ENCODE measurements at regions not wholly inside any gene's neighbourhood (a gene's known extent, or its start where the extent isn't known, plus 50 kb on each side); places are given as distances from the start of the nearest gene placed in this dataset.
"Not testable (repeated sequence)": the region's sequence is repeated elsewhere in the genome, so short reads cannot be mapped to it uniquely, and the experiment has no call there.

DNA sequence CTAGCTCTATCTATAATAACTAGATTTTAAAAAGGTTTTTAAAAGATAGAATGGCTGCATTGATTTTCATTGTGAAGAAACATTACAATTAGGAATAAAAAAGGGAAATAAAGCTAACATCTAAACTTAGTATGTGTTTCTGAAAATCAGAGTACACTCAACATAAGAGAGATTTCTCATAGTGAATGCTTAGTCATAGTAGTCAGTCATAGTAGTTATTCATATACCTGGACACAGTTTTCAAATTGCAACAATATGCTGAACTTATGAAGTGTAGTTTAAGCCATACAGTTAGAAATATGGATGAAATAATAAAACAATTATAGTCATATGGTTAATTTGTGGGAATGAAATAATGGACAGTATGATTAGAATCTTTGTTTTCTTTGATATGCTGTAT, 273.0 kb upstream of the CTNND2 start:
- no peaks in the 10 kb centered on the region for H3K27me3 Mint-ChIP-seq (ENCODE audit: insufficient read depth)
- peaks cover 2% of the 10 kb centered on the region for H3K9me3 Mint-ChIP-seq
- no peak for DNase-seq (ENCODE audit: low spot score)
- H3K4me1 Mint-ChIP-seq (ENCODE audit: low read depth), result no peaks in the 10 kb centered on the region
- no peak overlapping the region for H3K4me3 Mint-ChIP-seq
- H3K27ac Mint-ChIP-seq, result no peak overlapping the region
- H3K36me3 Mint-ChIP-seq (ENCODE audit: low read depth), result no peaks in the 10 kb centered on the region
- intact Hi-C loops (cut with micrococcal nuclease), result no loop called here

DNA sequence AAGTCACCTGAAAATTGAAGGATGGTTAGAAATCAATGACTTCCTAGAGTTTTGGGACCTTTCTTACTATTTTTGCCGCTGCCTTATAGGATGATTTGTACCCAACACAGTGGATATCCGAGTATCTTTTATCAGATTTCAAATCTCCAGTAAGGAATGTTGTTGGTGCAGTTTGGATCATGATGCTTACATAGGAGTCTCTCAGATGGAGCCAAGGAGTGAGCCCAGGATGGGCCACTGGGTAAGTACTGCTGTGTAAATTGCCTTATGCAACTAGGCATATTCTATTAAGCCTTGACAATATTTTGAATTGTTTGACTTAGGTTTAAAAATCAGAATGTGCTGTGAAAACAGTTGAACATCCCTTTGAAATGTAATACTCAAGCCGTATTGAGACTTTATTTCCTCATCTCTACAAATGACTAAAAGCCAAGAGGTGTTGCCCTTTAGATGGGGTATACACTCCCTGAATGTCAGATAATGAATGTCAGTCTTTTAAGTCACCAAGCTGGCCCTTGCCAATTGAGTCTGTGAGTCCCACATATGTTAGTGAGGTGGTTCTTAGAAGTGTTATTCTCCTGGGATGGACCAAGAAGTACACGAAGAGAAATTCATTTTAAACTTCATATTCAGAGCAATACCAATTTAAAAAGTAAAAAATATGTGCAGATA, 271.8 kb upstream of the CTNND2 start:
- no peaks in the 10 kb centered on the region for H3K36me3 Mint-ChIP-seq (ENCODE audit: low read depth)
- intact Hi-C loops (cut with micrococcal nuclease), result no loop called here

DNA sequence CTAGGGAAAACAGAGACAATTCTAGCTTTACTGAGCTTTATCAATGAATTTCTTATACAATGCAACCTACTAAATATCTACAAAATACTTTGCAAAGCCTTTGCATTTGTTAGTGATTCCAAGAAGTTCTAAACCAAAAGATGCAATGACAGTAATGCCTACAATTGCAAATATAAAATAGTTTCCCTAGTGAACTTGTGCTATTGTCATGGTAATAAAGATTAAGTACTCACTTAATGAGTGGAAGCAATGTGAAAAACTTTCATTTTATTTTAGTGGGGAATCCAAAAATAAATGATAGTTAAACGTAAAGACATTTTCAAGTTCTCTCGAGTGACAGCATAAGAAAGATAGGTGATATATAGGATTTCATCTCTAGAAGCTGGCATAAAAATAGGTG, 270.5 kb upstream of the CTNND2 start:
- Mint-ChIP-seq H3K4me1 (ENCODE audit: low read depth) (no peaks in the 10 kb centered on the region), H3K27me3 (ENCODE audit: insufficient read depth) (no peaks in the 10 kb centered on the region), H3K4me3 (no peak overlapping the region), H3K9me3 (no peaks in the 10 kb centered on the region), H3K36me3 (ENCODE audit: low read depth) (no peaks in the 10 kb centered on the region), H3K27ac (no peak overlapping the region)
- no peak for DNase-seq (ENCODE audit: low spot score)
- intact Hi-C loops (cut with micrococcal nuclease), result no loop called here

More for the DNA sequence above, 271.8 kb upstream of the CTNND2 start:
- Mint-ChIP-seq H3K27me3 (ENCODE audit: insufficient read depth) (no peaks in the 10 kb centered on the region), H3K27ac (no peak overlapping the region), H3K4me3 (no peak overlapping the region), H3K9me3 (no peaks in the 10 kb centered on the region), H3K4me1 (ENCODE audit: low read depth) (no peaks in the 10 kb centered on the region)
- no peak for DNase-seq (ENCODE audit: low spot score)

- intact Hi-C loops (cut with micrococcal nuclease), result no loop called here
- no peak overlapping the region for H3K4me3 Mint-ChIP-seq
- H3K27ac Mint-ChIP-seq, result no peak overlapping the region
- H3K4me1 Mint-ChIP-seq (ENCODE audit: low read depth), result no peaks in the 10 kb centered on the region
- H3K36me3 Mint-ChIP-seq (ENCODE audit: low read depth), result no peaks in the 10 kb centered on the region
- no peak for DNase-seq (ENCODE audit: low spot score)
- no peaks in the 10 kb centered on the region for H3K27me3 Mint-ChIP-seq (ENCODE audit: insufficient read depth)
- peaks cover 14% of the 10 kb centered on the region for H3K9me3 Mint-ChIP-seq
Measured at GRCh38 chr5:12169536-12169935, 265.3 kb upstream of the CTNND2 start.

DNA sequence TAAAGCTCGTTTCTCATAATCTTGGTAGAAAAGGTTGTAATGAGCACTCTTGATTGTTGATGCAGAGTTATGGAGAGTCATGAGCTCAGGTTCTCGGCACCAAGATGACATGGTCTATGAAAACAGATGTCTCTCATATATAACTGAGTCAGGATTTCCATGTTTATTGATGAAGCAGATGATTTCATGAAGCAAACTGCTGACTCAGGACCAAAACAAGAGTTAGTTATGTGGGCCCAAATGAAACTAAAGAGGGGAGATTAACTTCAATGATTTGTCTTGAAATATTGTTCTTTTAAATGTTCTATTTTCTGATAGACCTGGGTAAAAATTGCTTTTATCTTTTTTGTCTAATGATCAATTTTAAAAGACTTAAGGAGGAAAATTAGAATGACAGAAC, 258.6 kb upstream of the CTNND2 start:
- DNase-seq (ENCODE audit: low spot score), result no peak
- no peak overlapping the region for H3K4me3 Mint-ChIP-seq
- H3K36me3 Mint-ChIP-seq (ENCODE audit: low read depth), result no peaks in the 10 kb centered on the region
- no peak overlapping the region for H3K27ac Mint-ChIP-seq
- intact Hi-C loops (cut with micrococcal nuclease), result no loop called here
- H3K9me3 Mint-ChIP-seq, result peaks cover 34% of the 10 kb centered on the region
- no peaks in the 10 kb centered on the region for H3K4me1 Mint-ChIP-seq (ENCODE audit: low read depth)
- H3K27me3 Mint-ChIP-seq (ENCODE audit: insufficient read depth), result no peaks in the 10 kb centered on the region

DNA sequence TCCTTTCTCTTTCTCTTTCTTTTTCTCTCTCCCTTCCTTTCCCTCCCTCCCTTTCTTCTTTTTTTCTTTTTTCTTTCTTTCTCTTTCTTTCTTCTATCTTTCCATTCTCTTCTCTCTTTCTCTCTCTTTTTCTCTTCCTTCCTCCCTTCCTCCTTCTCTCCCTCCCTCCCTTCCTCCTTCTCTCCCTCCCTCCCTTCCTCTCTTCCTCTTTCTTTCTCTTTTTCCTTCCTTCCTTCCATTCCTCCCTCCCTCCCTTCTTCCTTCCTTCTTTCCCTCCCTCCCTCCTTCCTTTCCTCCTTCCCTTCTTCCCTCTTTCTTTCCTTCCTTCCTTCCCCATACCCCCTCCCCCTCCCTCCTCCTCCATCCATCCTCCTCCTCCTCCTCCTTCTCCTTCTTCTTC, 243.3 kb upstream of the CTNND2 start:
- intact Hi-C loops (cut with micrococcal nuclease), result no loop called here
- no peaks in the 10 kb centered on the region for H3K4me1 Mint-ChIP-seq (ENCODE audit: low read depth)
- H3K27ac Mint-ChIP-seq, result no peak overlapping the region
- H3K4me3 Mint-ChIP-seq, result no peak overlapping the region
- no peak for DNase-seq (ENCODE audit: low spot score)
- no peaks in the 10 kb centered on the region for H3K36me3 Mint-ChIP-seq (ENCODE audit: low read depth)
- peaks cover 24% of the 10 kb centered on the region for H3K9me3 Mint-ChIP-seq
- no peaks in the 10 kb centered on the region for H3K27me3 Mint-ChIP-seq (ENCODE audit: insufficient read depth)

DNA sequence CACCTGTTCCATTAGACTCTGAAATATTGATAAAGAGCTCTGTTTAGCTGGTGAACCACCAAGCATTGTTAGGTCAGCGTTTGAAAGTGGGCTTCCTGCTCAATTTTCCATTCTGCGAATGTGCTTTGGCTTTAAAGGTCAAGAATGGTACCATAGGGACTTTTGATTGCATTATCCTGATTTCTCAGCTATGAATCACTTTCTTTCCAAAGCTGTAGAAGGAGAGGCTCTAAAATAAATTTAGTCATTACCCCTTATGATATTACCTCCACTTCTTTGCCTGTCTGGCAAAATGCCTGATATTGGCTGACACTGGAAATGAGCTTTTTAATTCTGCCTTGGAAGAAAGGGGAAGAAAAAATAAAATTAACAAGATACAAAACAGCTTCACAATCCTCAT, 237.2 kb upstream of the CTNND2 start:
- no peak overlapping the region for H3K4me3 Mint-ChIP-seq
- H3K27ac Mint-ChIP-seq, result no peak overlapping the region
- intact Hi-C loops (cut with micrococcal nuclease), result no loop called here
- H3K27me3 Mint-ChIP-seq (ENCODE audit: insufficient read depth), result no peaks in the 10 kb centered on the region
- no peaks in the 10 kb centered on the region for H3K4me1 Mint-ChIP-seq (ENCODE audit: low read depth)
- H3K36me3 Mint-ChIP-seq (ENCODE audit: low read depth), result no peaks in the 10 kb centered on the region
- DNase-seq (ENCODE audit: low spot score), result no peak
- H3K9me3 Mint-ChIP-seq, result peaks cover 24% of the 10 kb centered on the region

GRCh38 chr5:12133520-12133919, 229.3 kb upstream of the CTNND2 start:
- DNase-seq (ENCODE audit: low spot score), result no peak
- no peaks in the 10 kb centered on the region for H3K27me3 Mint-ChIP-seq (ENCODE audit: insufficient read depth)
- peaks cover 13% of the 10 kb centered on the region for H3K9me3 Mint-ChIP-seq
- no peak overlapping the region for H3K4me3 Mint-ChIP-seq
- intact Hi-C loops (cut with micrococcal nuclease), result no loop called here
- no peak overlapping the region for H3K27ac Mint-ChIP-seq
- H3K4me1 Mint-ChIP-seq (ENCODE audit: low read depth), result no peaks in the 10 kb centered on the region
- H3K36me3 Mint-ChIP-seq (ENCODE audit: low read depth), result no peaks in the 10 kb centered on the region

- H3K4me3 Mint-ChIP-seq; intact Hi-C loops (cut with micrococcal nuclease); H3K36me3 Mint-ChIP-seq (ENCODE audit: low read depth); H3K27ac Mint-ChIP-seq; H3K4me1 Mint-ChIP-seq (ENCODE audit: low read depth); DNase-seq (ENCODE audit: low spot score); H3K27me3 Mint-ChIP-seq (ENCODE audit: insufficient read depth): not testable (repeated sequence)
- H3K9me3 Mint-ChIP-seq, result peaks cover 17% of the 10 kb centered on the region
Measured at GRCh38 chr5:12131020-12131419, 226.8 kb upstream of the CTNND2 start.

- no peak for DNase-seq (ENCODE audit: low spot score)
- peaks cover 8% of the 10 kb centered on the region for H3K9me3 Mint-ChIP-seq
- no peaks in the 10 kb centered on the region for H3K27me3 Mint-ChIP-seq (ENCODE audit: insufficient read depth)
- no peaks in the 10 kb centered on the region for H3K4me1 Mint-ChIP-seq (ENCODE audit: low read depth)
- intact Hi-C loops (cut with micrococcal nuclease), result no loop called here
- no peak overlapping the region for H3K27ac Mint-ChIP-seq
- no peaks in the 10 kb centered on the region for H3K36me3 Mint-ChIP-seq (ENCODE audit: low read depth)
- H3K4me3 Mint-ChIP-seq, result no peak overlapping the region
Measured at GRCh38 chr5:12125895-12126294, 221.6 kb upstream of the CTNND2 start.

DNA sequence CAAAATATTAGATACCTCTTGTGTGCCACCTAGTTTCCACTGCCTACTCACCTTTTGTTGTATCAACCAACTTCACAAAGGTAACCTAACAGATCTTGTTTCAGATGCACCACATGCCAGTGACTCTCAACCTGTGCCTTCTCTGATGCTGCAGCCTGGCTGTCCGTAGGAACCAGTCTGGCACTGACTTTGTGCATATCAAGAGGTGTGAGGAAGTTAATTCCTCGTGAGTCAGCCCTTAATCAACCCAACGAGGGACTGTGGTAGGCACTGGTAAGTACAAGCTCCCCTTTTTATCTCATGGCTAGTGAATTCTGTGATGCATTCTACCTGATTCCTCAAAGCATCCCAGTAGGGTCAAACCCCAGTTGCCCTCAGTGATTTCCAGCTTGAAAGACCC, 215.4 kb upstream of the CTNND2 start:
- peaks cover 5% of the 10 kb centered on the region for H3K9me3 Mint-ChIP-seq
- H3K27me3 Mint-ChIP-seq (ENCODE audit: insufficient read depth), result no peaks in the 10 kb centered on the region
- no peaks in the 10 kb centered on the region for H3K4me1 Mint-ChIP-seq (ENCODE audit: low read depth)
- DNase-seq (ENCODE audit: low spot score), result no peak
- no peaks in the 10 kb centered on the region for H3K36me3 Mint-ChIP-seq (ENCODE audit: low read depth)
- intact Hi-C loops (cut with micrococcal nuclease), result no loop called here
- H3K4me3 Mint-ChIP-seq, result no peak overlapping the region
- no peak overlapping the region for H3K27ac Mint-ChIP-seq

DNA sequence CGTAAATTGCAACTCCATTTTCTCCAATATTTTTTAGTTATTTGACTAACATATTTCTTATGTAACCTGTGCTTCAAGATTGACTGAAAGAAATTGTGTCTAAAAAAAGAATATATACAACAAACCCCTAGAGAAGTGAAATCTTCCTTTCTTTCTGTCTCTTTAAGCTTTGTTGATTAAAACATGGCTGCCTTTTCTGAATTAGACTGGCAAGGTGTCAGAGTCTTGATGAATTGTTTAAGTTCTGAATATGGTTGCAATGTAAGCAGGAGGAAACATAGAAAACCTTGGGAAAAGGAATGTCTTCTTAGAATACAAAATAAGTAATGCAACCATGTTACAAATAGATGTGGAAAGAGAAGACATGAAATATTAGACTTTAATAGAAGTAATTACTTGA, 209.8 kb upstream of the CTNND2 start:
- Mint-ChIP-seq H3K27ac (no peak overlapping the region), H3K27me3 (ENCODE audit: insufficient read depth) (no peaks in the 10 kb centered on the region), H3K36me3 (ENCODE audit: low read depth) (no peaks in the 10 kb centered on the region), H3K4me3 (no peak overlapping the region), H3K9me3 (peaks cover 5% of the 10 kb centered on the region), H3K4me1 (ENCODE audit: low read depth) (no peaks in the 10 kb centered on the region)
- no peak for DNase-seq (ENCODE audit: low spot score)
- intact Hi-C loops (cut with micrococcal nuclease), result no loop called here

GRCh38 chr5:12113062-12113461, 208.8 kb upstream of the CTNND2 start:
- H3K9me3 Mint-ChIP-seq, result peaks cover 5% of the 10 kb centered on the region
- H3K36me3 Mint-ChIP-seq (ENCODE audit: low read depth), result no peaks in the 10 kb centered on the region
- intact Hi-C loops (cut with micrococcal nuclease), result no loop called here
- H3K4me1 Mint-ChIP-seq (ENCODE audit: low read depth), result no peaks in the 10 kb centered on the region
- no peaks in the 10 kb centered on the region for H3K27me3 Mint-ChIP-seq (ENCODE audit: insufficient read depth)
- DNase-seq (ENCODE audit: low spot score), result no peak
- no peak overlapping the region for H3K27ac Mint-ChIP-seq
- H3K4me3 Mint-ChIP-seq, result no peak overlapping the region

DNA sequence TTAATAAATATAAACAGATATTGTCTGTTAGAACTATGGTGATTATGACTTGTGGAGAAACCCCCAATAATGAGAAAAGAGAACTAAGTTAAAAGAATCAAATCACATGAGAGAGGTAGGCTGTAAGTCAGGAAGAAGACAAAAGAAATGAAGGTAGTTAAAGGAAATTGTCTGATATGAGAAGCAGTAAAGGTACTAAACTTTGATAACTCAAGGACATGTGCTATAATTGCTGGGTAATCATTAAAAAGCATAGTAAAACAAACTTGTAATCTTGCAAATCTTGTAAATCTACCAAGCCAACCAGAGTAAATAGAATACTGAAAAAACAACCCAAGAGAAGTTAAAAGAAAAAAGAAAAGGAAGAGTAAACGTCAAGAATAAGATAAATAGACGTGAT, 207.0 kb upstream of the CTNND2 start:
- Mint-ChIP-seq H3K9me3 (peaks cover 5% of the 10 kb centered on the region), H3K36me3 (ENCODE audit: low read depth) (no peaks in the 10 kb centered on the region), H3K27ac (no peak overlapping the region), H3K27me3 (ENCODE audit: insufficient read depth) (no peaks in the 10 kb centered on the region), H3K4me1 (ENCODE audit: low read depth) (no peaks in the 10 kb centered on the region), H3K4me3 (no peak overlapping the region)
- no peak for DNase-seq (ENCODE audit: low spot score)
- intact Hi-C loops (cut with micrococcal nuclease), result no loop called here

Data from activated T-helper 1 cell treated with anti-CD3 and anti-CD28 coated beads, Interleukin-12 subunit alpha, Interleukin-12 subunit beta, Interleukin-2, Interleukin-4 antibody, amounts not matched to agents 30 ng/mL and 10 ng/mL and 1 ng/mL, durations not matched to agents 14 hours and 24 hours and 36 hours (primary cell).